Hepatocyte (in vitro differentiated cells): ENCODE measurements at regions not wholly inside any gene's neighbourhood (a gene's known extent, or its start where the extent isn't known, plus 50 kb on each side); places are given as distances from the start of the nearest gene placed in this dataset.

Source experiments
- DNase-seq: peaks from one replicate; pipeline ENCODE4 v3.0.0-alpha.2; 2016; ENCODE audit warnings: low spot score
- H2AFZ ChIP-seq: fragments of 200-600 bp; sonication (generic); 2 replicates; pipeline ENCODE4 v1.6.0; 2016; ENCODE audit warnings: antibody characterized with exemption, mild to moderate bottlenecking
- H3K27ac ChIP-seq: fragments of 200-600 bp; sonication (generic); 2 replicates; pipeline ENCODE4 v1.5.1; 2016; ENCODE audit warnings: mild to moderate bottlenecking
- H3K27me3 ChIP-seq: fragments of 200-600 bp; sonication (generic); 2 replicates; pipeline ENCODE4 v1.6.1; 2016
- H3K36me3 ChIP-seq: fragments of 200-600 bp; sonication (generic); replicated peaks from 2 replicates; pipeline ENCODE4 v1.5.1; 2016; ENCODE audit warnings: low read depth; ENCODE audit not compliant: insufficient read depth
- H3K4me1 ChIP-seq: fragments of 200-600 bp; sonication (generic); 2 replicates; pipeline ENCODE4 v1.5.1; 2016; ENCODE audit warnings: mild to moderate bottlenecking, moderate library complexity; ENCODE audit not compliant: insufficient read depth
- H3K4me2 ChIP-seq: fragments of 200-600 bp; sonication (generic); 2 replicates; pipeline ENCODE4 v1.6.0; 2016
- H3K4me3 ChIP-seq: fragments of 200-600 bp; sonication (generic); 2 replicates; pipeline ENCODE4 v1.5.1; 2016; ENCODE audit warnings: mild to moderate bottlenecking
- H3K79me2 ChIP-seq: fragments of 200-600 bp; sonication (generic); 2 replicates; pipeline ENCODE4 v1.6.0; 2017; ENCODE audit warnings: mild to moderate bottlenecking
- H3K9me2 ChIP-seq: fragments of 200-600 bp; sonication (generic); replicated peaks from 2 replicates; pipeline ENCODE4 v1.6.0; 2017; ENCODE audit warnings: mild to moderate bottlenecking; ENCODE audit not compliant: insufficient read depth
- H3K9me3 ChIP-seq: fragments of 200-600 bp; sonication (generic); 2 replicates; pipeline ENCODE4 v1.5.1; 2016; ENCODE audit warnings: low read depth, mild to moderate bottlenecking
- H4K20me1 ChIP-seq: fragments of 200-600 bp; sonication (generic); 2 replicates; pipeline ENCODE4 v1.6.0; 2016; ENCODE audit warnings: mild to moderate bottlenecking; ENCODE audit not compliant: insufficient read depth, poor library complexity, severe bottlenecking
- CTCF ChIP-seq: fragments of 200-600 bp; sonication (generic); IDR thresholded peaks from 2 replicates; pipeline ENCODE4 v1.5.1; 2016; ENCODE audit warnings: antibody characterized with exemption, mild to moderate bottlenecking; ENCODE audit not compliant: poor library complexity
- EZH2 ChIP-seq: fragments of 200-600 bp; sonication (generic); IDR thresholded peaks from 2 replicates; pipeline ENCODE4 v1.6.1; 2016; ENCODE audit warnings: antibody characterized with exemption, mild to moderate bottlenecking, borderline replicate concordance
- EZH2phosphoT487 ChIP-seq: fragments of 200-600 bp; sonication (generic); IDR thresholded peaks from one replicate; pipeline ENCODE4 v1.6.1; 2018; ENCODE audit warnings: antibody characterized with exemption, mild to moderate bottlenecking, low read depth, moderate library complexity; ENCODE audit not compliant: unreplicated experiment, severe bottlenecking
- WGBS: methylation state at CpG from one replicate; pipeline ENCODE4 v1.1.6; 2016; ENCODE audit warnings: low lambda C conversion rate; ENCODE audit errors: missing lambda C conversion rate; 5-methylcytosine and 5-hydroxymethylcytosine counted together

GRCh38 chr17:34114174-34114573, 140.9 kb upstream of the CCL2 start:
- Histone ChIP-seq H3K79me2 (no peaks in the 10 kb centered on the region), H3K4me1 (no peaks in the 10 kb centered on the region)
- no peak for DNase-seq

GRCh38 chr17:34116306-34116705, 138.8 kb upstream of the CCL2 start:
- no peak overlapping the region for H2AFZ ChIP-seq

More at GRCh38 chr17:34114174-34114573, 140.9 kb upstream of the CCL2 start:
- H3K27me3 ChIP-seq: peaks cover 14% of the 10 kb centered on the region
- H2AFZ ChIP-seq: no peak overlapping the region
- no peak overlapping the region for H3K27ac ChIP-seq
- H3K9me3 ChIP-seq: no peaks in the 10 kb centered on the region
- TF ChIP-seq EZH2: no peak
- no peak for TF ChIP-seq EZH2phosphoT487
- no peak for TF ChIP-seq CTCF
- H4K20me1 ChIP-seq: no peaks in the 10 kb centered on the region
- H3K4me2 ChIP-seq: no peak overlapping the region
- H3K36me3 ChIP-seq: no peaks in the 10 kb centered on the region
- no peak overlapping the region for H3K4me3 ChIP-seq
- H3K9me2 ChIP-seq: no peaks in the 10 kb centered on the region

GRCh38 chr17:34117332-34117731, 137.8 kb upstream of the CCL2 start:
- no peaks in the 10 kb centered on the region for H3K9me2 ChIP-seq
- whole genome bisulfite sequencing: 61% methylated on average over 3 of the region's 3 CpGs
- H2AFZ ChIP-seq: no peak overlapping the region
- TF ChIP-seq EZH2: no peak
- TF ChIP-seq EZH2phosphoT487: no peak
- no peak for TF ChIP-seq CTCF
- H3K79me2 ChIP-seq: no peaks in the 10 kb centered on the region
- H3K4me2 ChIP-seq: no peak overlapping the region
- no peaks in the 10 kb centered on the region for H4K20me1 ChIP-seq
- no peak overlapping the region for H3K27ac ChIP-seq
- no peaks in the 10 kb centered on the region for H3K9me3 ChIP-seq
- no peaks in the 10 kb centered on the region for H3K4me1 ChIP-seq
- H3K27me3 ChIP-seq: peaks cover 8% of the 10 kb centered on the region
- H3K36me3 ChIP-seq: no peaks in the 10 kb centered on the region
- no peak for DNase-seq
- no peak overlapping the region for H3K4me3 ChIP-seq

More at GRCh38 chr17:34116306-34116705, 138.8 kb upstream of the CCL2 start:
- H4K20me1 ChIP-seq: no peaks in the 10 kb centered on the region
- H3K9me2 ChIP-seq: no peaks in the 10 kb centered on the region
- no peaks in the 10 kb centered on the region for H3K9me3 ChIP-seq
- no peak overlapping the region for H3K4me2 ChIP-seq
- no peaks in the 10 kb centered on the region for H3K79me2 ChIP-seq
- no peaks in the 10 kb centered on the region for H3K36me3 ChIP-seq
- TF ChIP-seq EZH2phosphoT487 (no peak), CTCF (no peak), EZH2 (no peak)
- no peak overlapping the region for H3K27ac ChIP-seq
- no peaks in the 10 kb centered on the region for H3K4me1 ChIP-seq
- H3K27me3 ChIP-seq: peaks cover 8% of the 10 kb centered on the region
- no peak for DNase-seq
- no peak overlapping the region for H3K4me3 ChIP-seq

GRCh38 chr17:34117811-34118210, 137.3 kb upstream of the CCL2 start:
- Histone ChIP-seq H2AFZ (no peak overlapping the region), H3K36me3 (no peaks in the 10 kb centered on the region), H3K4me1 (no peaks in the 10 kb centered on the region), H3K9me2 (no peaks in the 10 kb centered on the region), H3K4me3 (no peak overlapping the region), H3K79me2 (no peaks in the 10 kb centered on the region), H3K4me2 (no peak overlapping the region), H4K20me1 (no peaks in the 10 kb centered on the region), H3K27me3 (peaks cover 8% of the 10 kb centered on the region), H3K27ac (no peak overlapping the region), H3K9me3 (no peaks in the 10 kb centered on the region)
- no peak for TF ChIP-seq CTCF
- no peak for TF ChIP-seq EZH2phosphoT487
- TF ChIP-seq EZH2: no peak
- no peak for DNase-seq
- 20% methylated on average over 1 of the region's 1 CpG for WGBS
